Activated naive CD4-positive, alpha-beta T cell treated with anti-CD3 and anti-CD28 coated beads, Interleukin-2, amount 50 U/mL, for 72 hours (primary cell): ENCODE measurements at regions not wholly inside any gene's neighbourhood (a gene's known extent, or its start where the extent isn't known, plus 50 kb on each side); places are given as distances from the start of the nearest gene placed in this dataset.

Experiments
- ATAC-seq, 2 donors: fragments of 150-1000 bp; cut with Tn5 transposase; 2 replicates each; pipeline ENCODE4 v1.10.0; 2021; ENCODE audit warnings: mild to moderate bottlenecking in 2 of 2, moderate library complexity in 2 of 2
- DNase-seq, 2 donors: peaks; one replicate each; pipeline ENCODE4 v3.0.0; 2021 to 2022; ENCODE audit warnings: low spot score in 2 of 2
- H3K27ac Mint-ChIP-seq, 2 donors: one replicate each; pipeline ENCODE4 v1.8.0; 2022; ENCODE audit warnings: mild to moderate bottlenecking in 2 of 2, mixed read lengths in 2 of 2
- H3K36me3 Mint-ChIP-seq, 2 donors: one replicate each; pipeline ENCODE4 v1.8.0; 2022; ENCODE audit warnings: mixed read lengths in 2 of 2
- H3K9me3 Mint-ChIP-seq, 2 donors: one replicate each; pipeline ENCODE4 v1.8.0; 2022; ENCODE audit warnings: mixed read lengths in 2 of 2

- DNase-seq: no peak
- H3K36me3 Mint-ChIP-seq: no peaks in the 10 kb centered on the region
These were observed 288.5 kb downstream of the PRL start for GRCh38 chr6:22008248-22008836.

GRCh38 chr6:22010102-22010501 lies 286.7 kb downstream of the PRL start:
- no peak for ATAC-seq
- H3K9me3 Mint-ChIP-seq: peaks cover 0 to 4% of the 10 kb centered on the region in 2 donors
- no peak for DNase-seq
- no peak overlapping the region for H3K27ac Mint-ChIP-seq
- H3K36me3 Mint-ChIP-seq: no peaks in the 10 kb centered on the region

More at GRCh38 chr6:22008248-22008836, 288.5 kb downstream of the PRL start:
- ATAC-seq: no peak
- Mint-ChIP-seq H3K27ac (no peak overlapping the region), H3K9me3 (peaks cover 0 to 4% of the 10 kb centered on the region in 2 donors)

GRCh38 chr6:22015216-22015615 lies 281.6 kb downstream of the PRL start:
- ATAC-seq (no peak), DNase-seq (no peak)
- H3K9me3 Mint-ChIP-seq: no peaks in the 10 kb centered on the region
- H3K36me3 Mint-ChIP-seq: no peaks in the 10 kb centered on the region
- no peak overlapping the region for H3K27ac Mint-ChIP-seq

GRCh38 chr6:22015944-22016343 lies 280.9 kb downstream of the PRL start:
- ATAC-seq (no peak), DNase-seq (no peak)

DNA sequence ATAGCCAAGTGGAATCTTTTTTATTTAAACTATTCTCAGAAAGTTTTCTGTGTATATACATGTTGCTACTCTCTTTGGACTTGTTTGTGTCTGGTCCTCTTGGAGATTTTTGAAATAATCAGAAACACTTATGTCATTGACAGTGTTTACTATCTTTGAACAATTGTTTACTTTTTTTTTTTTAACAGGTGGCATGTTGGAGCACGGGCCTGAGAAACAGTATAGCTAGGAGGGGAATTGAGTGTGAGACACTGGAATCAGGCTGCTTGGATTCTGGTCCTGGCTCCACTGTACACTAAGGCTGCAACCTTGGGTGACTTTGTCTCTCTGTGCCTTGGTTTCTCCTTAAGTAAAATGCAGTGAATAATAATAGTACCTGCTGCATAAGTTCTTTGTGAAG lies 279.6 kb downstream of the PRL start:
- ATAC-seq: no peak
- Mint-ChIP-seq H3K9me3 (peaks cover 3 to 4% of the 10 kb centered on the region in 2 donors), H3K27ac (no peak overlapping the region), H3K36me3 (peaks cover 5 to 6% of the 10 kb centered on the region in 2 donors)
- DNase-seq: no peak

More at GRCh38 chr6:22015944-22016343, 280.9 kb downstream of the PRL start:
- Mint-ChIP-seq H3K27ac (no peak overlapping the region), H3K9me3 (no peaks in the 10 kb centered on the region), H3K36me3 (no peaks in the 10 kb centered on the region)

- no peak overlapping the region for H3K27ac Mint-ChIP-seq
- DNase-seq: no peak
- no peak for ATAC-seq
- H3K36me3 Mint-ChIP-seq: peaks cover 6 to 11% of the 10 kb centered on the region in 2 donors
- peaks cover 8 to 9% of the 10 kb centered on the region in 2 donors for H3K9me3 Mint-ChIP-seq
These were observed 279.1 kb downstream of the PRL start for GRCh38 chr6:22017766-22018165.

GRCh38 chr6:22019857-22020256 lies 277.0 kb downstream of the PRL start:
- H3K27ac Mint-ChIP-seq: no peak overlapping the region
- peaks cover 11 to 12% of the 10 kb centered on the region in 2 donors for H3K9me3 Mint-ChIP-seq
- peaks cover 6 to 12% of the 10 kb centered on the region in 2 donors for H3K36me3 Mint-ChIP-seq
- ATAC-seq (no peak), DNase-seq (no peak)

DNA sequence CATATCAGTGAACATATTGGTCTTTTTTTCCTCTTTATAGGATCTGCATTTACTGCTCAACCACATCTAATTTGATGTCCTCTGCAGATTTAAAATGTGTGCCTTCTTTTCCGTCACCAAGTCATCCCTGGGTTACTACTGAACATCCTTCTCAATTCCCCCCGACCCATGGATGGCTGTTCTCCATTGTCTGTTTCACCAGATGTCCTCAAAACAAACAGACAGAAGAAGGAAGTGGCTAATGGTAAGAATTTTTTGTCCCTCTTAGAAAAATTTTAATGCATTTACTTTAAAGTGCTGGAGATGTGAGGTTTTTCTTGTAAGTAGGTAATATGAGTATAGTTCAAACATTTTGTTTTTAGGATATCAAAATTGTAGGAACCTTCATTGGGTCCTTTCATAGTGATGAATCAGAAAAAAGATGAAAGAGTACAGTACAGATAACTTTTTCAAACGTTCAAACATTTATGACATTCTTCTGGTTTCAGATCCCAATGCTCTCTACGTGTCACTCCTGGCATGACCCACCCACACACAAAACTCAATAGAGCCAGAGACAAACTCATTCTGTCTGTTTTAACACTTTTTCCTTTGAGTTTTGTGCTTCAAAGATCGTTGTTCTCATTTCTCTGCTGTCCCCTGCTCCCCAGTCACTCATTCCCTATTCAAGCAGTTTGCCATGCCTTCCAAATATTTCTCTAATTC lies 276.4 kb downstream of the PRL start:
- DNase-seq: no peak
- ATAC-seq: no peak
- peaks cover 11 to 12% of the 10 kb centered on the region in 2 donors for H3K9me3 Mint-ChIP-seq
- peaks cover 6 to 12% of the 10 kb centered on the region in 2 donors for H3K36me3 Mint-ChIP-seq
- H3K27ac Mint-ChIP-seq: no peak overlapping the region

DNA sequence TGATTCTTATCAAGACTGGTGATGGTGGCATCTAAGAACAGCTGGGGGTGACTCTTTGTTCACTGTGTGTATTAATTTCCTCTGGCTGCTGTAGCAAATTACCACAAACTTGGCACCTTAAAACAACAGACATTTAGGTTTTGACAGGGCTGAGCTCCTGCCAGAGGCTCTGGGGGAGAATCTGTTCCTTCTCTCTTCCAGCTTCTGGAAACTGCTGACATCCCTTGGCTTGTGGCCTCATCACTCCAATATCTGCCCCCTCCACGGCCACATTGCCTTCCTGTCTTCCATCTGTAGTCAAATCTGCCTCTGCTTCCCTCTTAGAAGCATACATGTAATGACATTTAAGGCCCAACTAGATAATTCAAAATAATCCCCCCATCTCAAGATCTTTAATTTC lies 274.9 kb downstream of the PRL start:
- H3K36me3 Mint-ChIP-seq: peaks cover 6 to 12% of the 10 kb centered on the region in 2 donors
- no peak for ATAC-seq
- H3K9me3 Mint-ChIP-seq: peaks cover 11 to 12% of the 10 kb centered on the region in 2 donors

DNA sequence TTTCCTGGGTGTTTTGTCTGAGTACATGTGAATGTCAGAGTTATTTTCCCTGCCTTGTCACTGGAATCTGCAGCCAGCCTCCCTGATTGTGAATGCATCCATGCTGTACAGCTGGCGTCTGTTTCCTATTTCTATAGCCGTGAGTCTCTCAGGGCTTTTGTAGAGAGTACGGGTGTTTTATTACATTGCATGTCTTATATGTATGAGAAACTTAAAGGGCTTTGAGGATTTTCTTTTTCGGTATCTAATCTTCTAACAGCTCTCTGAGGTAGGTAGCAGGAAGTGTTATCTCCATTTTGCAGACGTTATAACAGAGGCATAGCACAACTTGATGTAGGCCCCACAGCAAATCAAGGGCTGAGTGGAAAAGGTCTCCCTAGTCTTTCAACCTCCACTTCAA lies 272.9 kb downstream of the PRL start:
- peaks cover 6 to 12% of the 10 kb centered on the region in 2 donors for H3K36me3 Mint-ChIP-seq
- no peak overlapping the region for H3K27ac Mint-ChIP-seq
- no peak for DNase-seq
- ATAC-seq: no peak
- peaks cover 11 to 12% of the 10 kb centered on the region in 2 donors for H3K9me3 Mint-ChIP-seq

More for the DNA sequence above, 274.9 kb downstream of the PRL start:
- no peak overlapping the region for H3K27ac Mint-ChIP-seq
- DNase-seq: no peak

DNA sequence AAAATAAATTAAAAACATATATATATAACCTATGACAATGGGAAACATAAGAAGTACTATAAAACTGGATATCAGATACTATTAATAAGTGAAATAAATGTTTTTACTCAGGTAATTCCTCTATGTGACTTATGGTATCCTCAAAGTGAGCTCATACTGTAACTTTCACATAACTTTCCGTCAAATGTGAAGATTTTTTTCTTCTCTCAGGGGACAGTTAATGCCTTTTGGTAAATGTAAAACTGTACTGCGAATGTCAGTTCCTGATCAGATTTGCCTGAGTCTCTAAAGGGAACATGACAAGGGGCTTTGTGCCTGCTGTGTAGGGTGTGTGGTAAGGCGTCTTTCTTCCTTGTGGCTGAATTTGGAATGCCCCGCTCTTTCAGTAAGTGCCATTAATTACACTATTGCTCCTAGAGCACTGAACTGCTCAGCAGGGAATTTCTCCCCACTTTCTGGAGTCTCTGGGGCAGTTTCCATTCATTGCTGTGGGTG lies 271.8 kb downstream of the PRL start:
- DNase-seq (no peak), ATAC-seq (no peak)
- Mint-ChIP-seq H3K9me3 (peaks cover 11 to 12% of the 10 kb centered on the region in 2 donors), H3K36me3 (peaks cover 6 to 12% of the 10 kb centered on the region in 2 donors), H3K27ac (peak overlapping the region in 1 of 2 donors; percentile 36)

DNA sequence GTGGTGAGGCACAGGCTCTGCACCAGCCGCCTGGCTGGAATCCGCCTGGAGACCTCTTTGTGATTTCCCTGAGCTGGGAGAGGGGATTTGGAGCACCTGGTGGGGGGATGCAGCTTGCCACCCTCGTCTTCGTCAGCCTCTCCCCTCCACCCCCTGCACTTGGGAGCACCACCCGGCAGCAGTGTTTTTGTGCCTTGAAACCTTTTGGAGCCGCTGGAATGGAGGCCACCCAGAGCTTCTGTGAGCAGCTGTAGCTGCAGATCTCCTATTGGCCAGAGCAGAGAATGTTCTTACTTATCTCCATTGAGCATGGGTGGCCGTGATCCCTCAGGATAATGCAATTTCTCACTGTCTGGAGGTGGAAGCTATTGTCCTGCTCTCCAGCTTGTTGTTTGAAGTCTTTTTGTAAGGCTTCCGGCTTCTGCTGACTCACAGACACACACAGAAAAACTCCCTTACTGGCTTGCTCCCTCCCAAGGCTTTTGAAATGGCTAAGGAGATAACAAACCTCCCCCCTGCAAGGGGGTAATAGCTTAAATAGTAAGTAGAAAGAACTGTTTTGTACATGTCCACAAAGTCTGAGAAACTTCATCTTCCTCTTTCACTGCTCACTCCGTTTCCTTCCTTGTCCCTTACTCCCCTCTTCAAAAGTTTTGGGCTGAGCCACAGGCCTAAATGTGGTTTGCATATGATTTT lies 271.2 kb downstream of the PRL start:
- ATAC-seq (peak; percentile 51 to 73), DNase-seq (no peak)
- Mint-ChIP-seq H3K9me3 (peaks cover 11 to 12% of the 10 kb centered on the region in 2 donors), H3K36me3 (peaks cover 6 to 12% of the 10 kb centered on the region in 2 donors), H3K27ac (peak overlapping the region; percentile 36 to 44)

DNA sequence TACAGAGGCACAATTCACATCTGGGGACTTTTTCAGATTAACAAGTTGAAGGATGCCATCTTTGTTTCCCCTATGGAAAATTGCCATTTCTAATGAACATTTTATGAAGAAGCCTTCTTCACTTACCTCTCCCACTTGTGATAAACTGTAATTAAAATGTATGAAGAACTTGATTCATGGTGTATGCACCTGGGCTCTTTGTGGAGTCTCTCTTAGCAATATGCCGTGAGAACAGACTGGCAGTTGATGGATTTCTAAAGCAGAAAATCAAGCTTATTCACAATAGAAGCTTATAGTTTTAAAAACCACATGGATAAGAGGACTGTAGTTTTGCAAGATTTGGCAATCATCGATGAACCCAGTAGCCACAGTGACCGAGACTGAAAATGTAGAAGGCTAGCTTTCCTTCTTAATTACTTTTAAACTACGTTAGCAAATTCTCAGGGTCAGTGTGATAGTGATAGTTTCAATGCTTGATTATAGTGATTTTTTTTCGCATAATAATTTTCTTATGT lies 270.6 kb downstream of the PRL start:
- ATAC-seq (peak in 1 of 2 donors; percentile 14), DNase-seq (no peak)
- Mint-ChIP-seq H3K27ac (peak overlapping the region in 1 of 2 donors; percentile 36), H3K9me3 (peaks cover 11 to 12% of the 10 kb centered on the region in 2 donors), H3K36me3 (peaks cover 6 to 12% of the 10 kb centered on the region in 2 donors)

- peaks cover 8 to 9% of the 10 kb centered on the region in 2 donors for H3K9me3 Mint-ChIP-seq
- H3K36me3 Mint-ChIP-seq: peaks cover 2 to 8% of the 10 kb centered on the region in 2 donors
- H3K27ac Mint-ChIP-seq: no peak overlapping the region
- DNase-seq (no peak), ATAC-seq (no peak)
These were observed 269.7 kb downstream of the PRL start for GRCh38 chr6:22027040-22027725.

DNA sequence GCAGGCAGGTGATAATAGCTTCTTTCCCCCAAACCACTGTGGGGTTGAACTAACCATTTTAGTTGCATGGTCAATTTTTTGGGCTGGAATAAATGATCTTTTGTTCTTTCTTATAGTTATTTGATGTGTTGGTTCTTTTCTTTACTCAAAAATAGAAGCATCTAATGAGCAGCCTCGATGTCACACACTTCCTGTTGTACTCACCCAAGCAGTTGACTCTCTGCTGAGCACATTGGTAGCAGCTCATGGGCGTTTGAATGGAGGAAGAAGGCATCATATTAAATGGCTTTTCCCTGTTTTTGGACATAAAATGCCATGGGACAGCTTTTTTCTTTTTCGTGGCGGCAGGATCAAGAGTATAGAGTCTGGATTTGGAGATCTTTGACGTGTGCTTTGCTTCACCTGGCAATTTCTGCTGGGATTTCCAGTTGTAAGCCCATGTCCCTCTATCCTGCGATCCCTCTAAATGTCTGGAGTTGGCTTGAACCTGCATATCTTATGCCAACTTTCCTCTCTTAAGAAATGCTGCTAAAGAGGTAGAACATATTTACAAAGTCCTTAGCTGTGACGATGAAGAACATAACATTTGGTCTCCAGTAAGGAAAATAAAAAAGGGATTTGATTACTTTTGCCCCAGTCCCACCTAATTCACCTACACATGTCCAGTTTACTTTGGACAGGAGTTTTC lies 268.3 kb downstream of the PRL start:
- DNase-seq (no peak), ATAC-seq (no peak)
- Mint-ChIP-seq H3K27ac (no peak overlapping the region), H3K36me3 (no peaks in the 10 kb centered on the region), H3K9me3 (peaks cover 0 to 4% of the 10 kb centered on the region in 2 donors)

DNA sequence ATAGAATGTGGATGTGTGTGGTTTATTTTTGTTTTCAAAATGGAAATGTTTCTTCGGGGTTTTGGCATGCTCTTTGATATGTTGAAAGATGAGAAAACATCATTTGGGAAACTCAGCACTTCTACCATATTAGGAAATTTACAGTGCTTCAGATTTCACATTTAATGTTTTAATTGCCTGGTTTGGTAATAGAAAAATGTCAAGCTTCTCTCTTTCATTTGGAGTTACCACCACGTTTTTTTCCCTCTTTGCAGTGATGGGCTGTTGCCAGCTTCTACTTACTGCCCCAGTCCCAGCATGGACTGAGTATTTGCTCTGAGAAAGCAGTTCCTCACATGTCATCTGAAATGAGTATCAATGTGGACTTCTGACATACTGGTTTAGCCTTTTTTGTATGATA lies 267.7 kb downstream of the PRL start:
- Mint-ChIP-seq H3K9me3 (peaks cover 0 to 9% of the 10 kb centered on the region in 2 donors), H3K36me3 (no peaks in the 10 kb centered on the region), H3K27ac (peak overlapping the region in 1 of 2 donors; percentile 51)
- DNase-seq (no peak), ATAC-seq (no peak)
